Hematopoietic multipotent progenitor cell treated with erythropoietin and hydrocortisone succinate and interleukin-3 and kit ligand, for 6 days (in vitro differentiated cells): ENCODE measurements at regions not wholly inside any gene's neighbourhood (a gene's known extent, or its start where the extent isn't known, plus 50 kb on each side); places are given as distances from the start of the nearest gene placed in this dataset.
A peak's percentile ranks its signal among the peaks of the same experiment; 100 is the strongest.
"Not testable (repeated sequence)": the region's sequence is repeated elsewhere in the genome, so short reads cannot be mapped to it uniquely, and the experiment has no call there.

Experiments used
- DNase-seq: peaks from one replicate; pipeline ENCODE4 v3.0.0-alpha.2; 2015

DNA sequence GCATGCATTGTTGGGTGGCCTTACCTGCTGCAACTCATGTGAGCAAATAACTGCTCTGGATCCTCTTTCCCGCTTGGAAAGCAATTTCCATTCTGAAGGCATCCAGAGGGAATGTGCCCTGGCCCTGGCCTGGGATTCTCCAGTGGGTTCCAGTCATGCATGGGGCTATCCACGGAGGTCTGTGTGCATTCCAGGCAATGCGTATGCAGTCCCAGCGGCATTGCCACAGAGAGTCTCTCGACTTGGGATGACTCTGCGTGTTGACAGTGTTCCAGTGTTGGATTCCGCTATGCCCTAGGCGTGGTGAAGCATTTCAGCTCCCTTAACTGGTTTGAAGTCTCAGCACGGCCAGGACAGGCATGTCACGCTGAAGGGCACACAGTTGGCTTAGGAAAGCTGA lies 113.9 kb downstream of the SNRPN start:
- DNase-seq: no peak

DNA sequence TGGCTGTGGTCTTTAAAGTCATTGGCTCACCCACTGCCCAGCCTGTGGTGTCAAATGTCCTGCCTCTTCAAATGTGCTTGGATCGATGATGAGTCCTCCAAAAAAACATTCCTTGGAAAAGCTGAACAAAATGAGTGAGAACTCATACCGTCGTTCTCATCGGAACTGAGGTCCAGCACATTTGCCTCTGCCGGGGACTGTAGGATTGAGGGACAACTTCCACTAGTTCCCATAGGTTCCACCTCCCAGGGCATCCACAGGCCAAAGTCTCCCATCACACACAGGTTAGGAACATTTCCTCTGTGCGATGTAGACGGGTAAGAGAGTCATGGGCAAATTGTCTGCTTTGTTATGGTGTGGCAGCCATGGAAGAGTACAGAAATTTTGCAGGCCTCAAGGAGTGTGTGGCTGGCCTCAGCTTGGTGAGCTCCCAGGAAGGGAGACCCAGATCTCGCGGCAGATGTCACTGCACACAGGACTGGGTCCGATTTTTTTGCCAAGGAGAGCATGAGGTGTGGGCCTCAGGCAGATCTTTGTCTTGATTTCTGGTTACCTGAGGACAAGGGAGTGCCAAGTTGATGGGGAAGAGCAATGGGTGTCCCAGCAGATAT lies 115.7 kb downstream of the SNRPN start:
- no peak for DNase-seq

DNA sequence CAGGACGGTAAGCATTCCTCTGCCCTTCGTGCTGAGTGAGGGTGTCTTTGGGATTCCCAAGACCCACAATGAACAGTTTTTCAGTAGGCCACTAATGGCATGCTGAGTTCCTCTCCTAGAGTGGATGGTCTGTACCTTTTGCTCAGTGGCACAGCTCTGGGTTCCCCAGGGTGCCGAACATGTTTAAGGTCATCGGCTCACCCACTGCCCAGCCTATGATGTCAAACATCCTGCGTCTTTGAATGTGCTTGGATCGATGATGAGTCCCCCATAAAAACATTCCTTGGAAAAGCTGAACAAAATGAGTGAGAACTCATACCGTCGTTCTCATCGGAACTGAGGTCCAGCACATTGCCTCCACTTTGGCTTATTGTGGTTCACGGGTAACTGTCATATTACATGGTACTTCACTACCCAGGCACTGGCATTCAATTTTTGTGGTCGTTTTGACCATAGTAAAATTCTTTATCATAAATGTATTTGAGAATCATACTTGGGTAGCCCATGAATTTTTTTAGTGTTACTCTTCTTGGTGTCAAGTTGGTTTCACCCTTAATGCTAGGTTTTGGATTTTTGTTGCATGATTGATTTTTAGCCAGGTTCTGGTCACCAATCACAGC lies 118.2 kb downstream of the SNRPN start:
- DNase-seq: no peak

DNA sequence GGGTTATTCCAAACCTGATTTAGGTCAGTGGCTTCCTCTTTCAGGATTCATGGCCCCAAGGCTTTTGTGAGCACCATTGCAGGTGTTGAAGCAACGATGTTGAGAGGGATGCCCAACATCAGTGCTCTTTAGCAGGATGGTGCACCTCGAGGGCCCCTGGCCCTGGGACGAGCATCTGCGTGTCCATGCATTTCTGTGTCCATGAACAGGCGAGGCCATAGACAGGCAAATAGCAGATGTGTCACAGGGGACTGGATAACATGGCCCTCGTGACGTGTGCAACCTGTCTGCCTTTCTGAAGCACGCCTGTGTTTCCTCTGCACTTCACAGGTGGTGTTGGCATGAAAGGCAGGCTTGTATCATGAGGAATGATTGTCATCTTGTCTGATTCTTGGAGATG lies 132.3 kb downstream of the SNRPN start:
- no peak for DNase-seq

DNA sequence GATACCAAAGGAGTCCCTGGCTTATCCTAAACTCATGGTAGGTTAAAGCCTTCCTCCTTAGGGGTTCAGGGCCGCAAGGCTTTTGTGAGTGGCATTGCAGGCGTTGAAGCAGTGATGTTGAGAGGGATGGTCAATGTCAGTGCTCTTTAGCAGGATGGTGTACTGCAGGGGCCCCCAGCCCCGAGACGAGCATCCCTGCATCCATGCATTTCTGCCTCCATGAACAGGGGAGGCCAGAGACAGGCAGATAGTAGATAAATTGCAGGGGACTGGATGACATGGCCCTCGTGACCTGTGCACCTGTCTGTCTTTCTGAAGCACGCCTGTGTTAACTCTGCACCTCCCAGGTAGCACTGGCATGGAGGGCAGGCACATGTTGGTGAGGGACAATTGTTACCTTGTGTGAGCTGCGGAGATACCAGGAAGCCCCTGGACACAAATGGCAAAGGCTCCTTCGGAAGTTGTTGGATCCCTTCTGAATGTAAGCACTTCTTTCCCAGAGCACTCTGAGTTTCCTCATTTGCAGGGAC lies 133.5 kb downstream of the SNRPN start:
- DNase-seq: no peak

DNA sequence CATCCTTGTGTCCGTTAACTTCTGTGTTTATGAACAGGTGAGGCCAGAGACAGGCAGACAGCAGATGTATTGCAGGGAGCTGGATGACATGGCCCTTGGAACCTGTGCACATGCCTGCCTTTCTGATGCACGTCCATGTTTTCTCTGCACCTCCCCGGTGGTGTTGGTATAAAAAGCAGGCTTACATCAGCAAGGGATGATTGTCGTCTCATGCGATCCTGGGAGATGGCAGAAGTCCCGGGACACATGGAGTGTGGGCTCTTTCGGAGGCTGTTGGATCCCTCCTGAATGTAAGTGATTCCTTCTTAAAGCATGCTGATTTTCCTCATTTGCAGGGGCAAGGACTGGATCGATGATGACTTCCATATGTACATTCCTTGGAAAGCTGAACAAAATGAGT lies 134.8 kb downstream of the SNRPN start:
- DNase-seq: no peak

DNA sequence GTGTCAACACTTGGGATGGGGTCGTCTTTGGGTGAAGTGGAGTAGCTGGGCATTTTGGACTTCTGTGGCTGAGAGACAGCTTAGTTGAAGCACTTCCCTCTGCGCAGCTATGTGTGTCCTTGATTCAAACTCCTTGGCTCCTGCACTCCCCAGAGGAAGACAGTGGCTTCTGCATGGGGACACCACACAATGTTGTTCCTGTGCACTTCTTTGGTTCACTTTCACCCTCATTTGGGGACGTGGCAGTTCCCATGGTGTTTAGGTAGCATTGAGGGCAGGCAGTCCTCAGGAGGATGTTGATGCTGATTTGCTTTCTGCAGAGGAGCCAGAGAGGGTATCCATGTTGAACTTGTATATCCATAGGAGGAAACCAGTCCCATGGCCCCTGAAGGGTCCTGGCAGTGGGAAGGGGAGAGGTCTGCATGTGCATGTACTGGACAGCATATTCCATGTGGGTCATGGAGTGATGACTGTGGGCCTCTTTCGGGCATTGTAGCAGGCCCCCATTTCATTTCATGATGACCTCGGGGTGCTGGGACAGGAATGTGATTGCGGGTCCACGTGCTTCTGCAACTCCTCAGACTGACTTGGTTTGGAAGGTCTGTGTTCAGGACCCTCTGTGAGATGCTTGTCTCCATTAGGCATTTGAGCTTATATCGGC lies 135.4 kb downstream of the SNRPN start:
- DNase-seq: no peak

DNA sequence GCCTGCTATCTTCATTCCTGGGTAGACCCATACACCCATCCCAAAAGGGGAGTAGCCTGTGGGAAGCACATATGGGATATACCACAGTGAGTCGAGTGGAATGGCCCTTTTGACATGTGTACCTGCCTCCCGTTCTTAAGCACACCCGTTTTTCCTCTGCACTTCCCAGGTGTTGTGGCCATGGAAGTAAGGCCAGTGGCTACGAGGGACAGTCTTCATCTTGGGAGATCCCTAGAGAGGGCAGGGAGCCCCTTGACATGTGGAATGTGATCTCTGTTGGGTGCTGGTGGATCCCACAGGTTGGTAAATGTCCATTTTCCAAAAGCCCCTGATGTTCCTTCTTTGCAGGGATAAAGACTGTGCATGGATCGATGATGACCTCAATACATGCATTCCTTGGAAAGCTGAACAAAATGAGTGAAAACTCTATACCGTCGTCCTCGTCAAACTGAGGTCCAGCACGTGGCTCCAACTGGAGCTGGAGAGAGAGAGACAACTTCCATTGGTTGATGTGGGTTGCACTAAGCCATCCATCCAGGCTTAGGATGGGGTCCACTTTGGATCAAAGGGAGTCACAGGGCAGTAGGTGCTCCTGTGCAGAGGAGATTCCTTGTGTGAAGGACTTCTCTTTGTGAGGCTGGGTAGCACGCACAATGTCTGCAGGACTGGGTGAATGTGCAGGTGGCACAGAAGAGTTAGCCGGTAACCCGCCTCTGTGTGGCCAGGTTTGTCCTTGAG lies 136.8 kb downstream of the SNRPN start:
- DNase-seq: no peak

DNA sequence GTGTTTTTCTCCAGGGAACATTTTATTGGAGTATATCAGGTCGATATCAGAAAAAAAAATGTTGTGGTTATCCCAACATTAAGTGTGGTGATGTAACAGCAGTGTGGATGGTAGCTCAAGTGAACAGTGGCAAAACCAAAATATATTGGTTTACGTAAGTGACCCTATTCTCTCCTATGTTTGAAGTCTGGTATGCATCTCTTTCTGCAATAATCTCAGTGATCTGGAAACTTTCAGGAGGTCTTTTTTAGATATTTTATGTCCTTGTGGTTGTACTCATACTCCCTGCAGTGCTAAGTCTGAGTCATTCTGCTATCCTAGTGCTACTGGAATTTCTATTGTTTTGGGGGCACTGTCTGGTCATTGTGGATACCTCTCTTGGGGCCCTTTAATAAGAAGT lies 137.9 kb downstream of the SNRPN start:
- no peak for DNase-seq

DNA sequence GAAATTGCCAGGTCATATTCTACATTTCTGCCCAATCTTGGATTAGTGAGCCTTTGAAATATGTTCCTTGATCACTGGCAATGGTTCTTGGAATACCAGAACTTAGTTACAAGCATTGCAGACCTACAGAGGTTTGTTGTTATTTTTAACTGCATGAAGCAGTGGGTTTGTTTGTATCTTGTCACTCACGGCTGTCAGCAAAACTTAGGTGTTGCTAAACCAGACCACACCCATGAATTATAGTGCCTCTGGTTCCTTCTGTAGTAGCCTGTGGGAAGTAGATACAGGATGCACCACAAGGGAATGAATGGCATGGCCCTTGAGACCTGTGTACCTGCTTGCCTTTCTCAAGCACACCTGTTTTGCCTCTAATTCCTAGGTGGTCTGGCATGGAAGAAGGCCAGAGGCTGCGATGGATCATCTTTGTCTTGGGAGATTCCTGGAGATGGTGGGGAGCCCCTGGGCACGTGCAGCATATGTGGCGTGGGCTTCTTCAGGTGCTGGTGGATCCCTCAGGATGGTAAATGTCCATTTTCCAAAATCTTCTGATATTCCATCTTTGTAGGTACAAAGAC lies 138.8 kb downstream of the SNRPN start:
- no peak for DNase-seq

DNA sequence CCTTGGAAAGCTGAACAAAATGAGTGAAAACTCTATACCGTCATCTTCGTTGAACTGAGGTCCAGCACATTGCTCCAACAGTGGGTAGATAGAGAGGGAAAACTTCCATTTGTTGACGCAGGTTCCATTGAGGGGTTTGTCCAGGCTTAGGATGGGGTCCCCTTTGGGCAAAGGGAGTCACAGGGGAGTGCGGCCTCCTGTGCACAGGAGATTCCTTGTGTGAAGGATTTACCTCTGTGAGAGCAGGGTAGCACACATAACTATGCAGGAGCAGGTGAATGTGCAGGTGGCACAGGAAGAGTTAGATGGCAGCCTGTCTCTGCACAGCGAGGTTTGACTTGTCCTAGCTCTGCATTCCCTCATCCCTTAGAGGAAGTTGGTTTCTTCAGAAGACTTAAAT lies 139.3 kb downstream of the SNRPN start:
- no peak for DNase-seq

DNA sequence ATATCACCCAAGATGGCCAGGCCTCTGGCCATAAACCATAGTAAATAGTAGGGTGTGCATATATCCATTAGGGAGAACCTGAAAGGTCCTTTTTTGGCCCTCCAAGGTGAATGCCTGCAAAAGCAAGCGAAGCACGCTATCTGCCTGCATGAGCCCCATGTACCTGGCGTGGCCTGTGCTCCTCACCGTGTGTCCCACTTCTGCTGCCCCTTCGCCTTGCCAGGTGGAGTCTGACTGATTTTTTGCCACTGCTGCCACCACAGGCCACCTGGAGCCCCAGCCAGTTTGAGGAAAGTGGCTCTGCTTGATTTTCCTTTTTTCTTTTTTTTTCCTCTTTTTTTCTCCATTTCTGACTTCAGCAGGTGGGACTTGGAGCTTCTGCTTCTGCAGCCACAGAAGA lies 139.7 kb downstream of the SNRPN start:
- no peak for DNase-seq

DNA sequence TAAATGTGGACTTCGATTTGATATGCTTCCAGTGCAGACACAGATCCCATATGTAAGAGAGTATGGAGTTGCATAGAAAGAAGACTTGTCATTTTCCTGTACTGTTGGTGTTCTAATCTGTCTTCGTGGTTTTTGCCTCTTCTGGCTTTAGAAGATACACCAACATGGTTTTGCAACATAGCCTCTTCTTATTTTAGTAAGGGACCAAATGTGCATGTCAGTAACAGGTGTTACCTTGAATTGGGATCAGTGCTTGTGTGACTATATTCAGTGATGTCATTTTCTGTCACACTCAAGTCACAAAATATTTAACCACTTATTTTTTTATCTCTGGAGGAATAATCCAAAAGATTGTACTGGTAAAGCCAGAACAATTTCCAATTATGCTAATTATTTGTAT lies 140.4 kb downstream of the SNRPN start:
- peak; percentile 3 for DNase-seq

DNA sequence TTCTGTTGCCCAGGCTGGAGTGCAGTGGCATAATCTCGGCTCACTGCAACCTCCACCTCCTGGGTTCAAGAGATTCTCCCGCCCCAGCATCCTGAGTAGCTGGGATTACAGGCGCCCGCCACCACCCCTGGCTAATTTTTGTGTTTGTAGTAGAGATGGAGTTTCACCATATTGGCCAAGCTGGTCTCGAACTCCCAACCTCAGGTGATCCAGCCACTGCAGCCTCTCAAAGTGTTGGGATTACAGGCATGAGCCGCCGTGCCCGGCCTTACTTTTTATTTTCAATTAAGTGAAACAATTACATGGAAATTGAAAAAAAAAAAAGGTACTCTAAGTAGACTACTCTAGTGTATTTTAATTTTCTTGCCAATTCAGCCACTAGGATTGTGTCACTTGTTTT lies 145.2 kb downstream of the SNRPN start:
- DNase-seq: not testable (repeated sequence)

DNA sequence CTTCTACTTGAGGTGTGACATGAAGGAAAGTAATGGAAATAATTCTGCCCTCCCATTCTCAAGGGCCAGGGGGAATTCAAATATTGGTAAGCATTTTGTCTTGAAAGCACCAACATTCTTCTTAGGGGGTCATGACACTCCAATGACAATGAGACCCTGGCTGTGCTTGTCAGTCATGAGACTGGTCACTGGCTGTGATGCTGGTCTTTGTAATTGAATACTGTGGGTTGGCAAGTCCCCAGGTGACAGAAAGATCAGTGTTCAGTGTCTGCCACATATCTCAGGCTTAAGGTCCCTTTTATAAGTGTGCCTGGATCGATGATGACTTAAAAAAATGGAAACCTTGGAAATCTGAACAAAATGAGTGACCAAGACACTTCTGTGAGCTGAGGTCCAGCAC lies 151.4 kb downstream of the SNRPN start:
- DNase-seq: no peak

DNA sequence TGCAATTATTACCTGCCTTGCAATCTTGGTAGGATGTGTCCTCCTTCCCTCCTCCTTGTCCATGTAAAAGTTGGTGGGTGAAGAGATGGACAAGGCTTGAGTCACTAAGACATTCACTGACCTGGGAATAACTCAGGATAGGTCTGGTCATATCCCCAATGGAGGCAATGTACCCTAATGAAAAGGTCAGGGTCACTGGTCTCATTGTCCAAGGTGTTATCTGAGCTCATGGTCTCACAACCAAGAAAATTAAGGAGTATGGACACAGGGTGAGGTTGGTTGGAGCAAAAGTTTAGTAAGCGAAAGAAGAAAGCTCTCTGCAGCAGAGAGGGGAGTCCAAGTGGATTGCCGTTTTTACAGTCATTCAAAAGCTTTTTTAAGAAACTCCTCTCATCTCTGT lies 179.0 kb downstream of the SNRPN start:
- no peak for DNase-seq

DNA sequence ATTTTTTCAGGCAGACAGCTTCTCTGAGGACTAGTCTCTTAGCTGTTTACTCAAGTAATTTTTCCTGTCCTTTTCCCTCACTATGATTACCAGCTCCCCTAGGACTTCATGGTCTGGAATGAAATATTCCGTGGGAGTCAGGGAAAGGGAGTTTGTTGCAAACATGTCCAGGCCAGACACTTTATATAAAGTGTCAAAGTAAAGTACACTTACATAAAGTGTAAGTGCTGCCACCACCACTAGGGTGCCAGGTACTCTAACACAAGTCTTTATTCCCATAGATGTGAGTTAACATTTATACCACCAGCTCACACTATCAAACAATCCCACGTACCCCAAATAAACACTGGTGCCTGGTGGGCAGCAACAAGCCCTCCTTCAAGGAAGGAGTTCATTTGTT lies 179.8 kb downstream of the SNRPN start:
- DNase-seq: no peak

DNA sequence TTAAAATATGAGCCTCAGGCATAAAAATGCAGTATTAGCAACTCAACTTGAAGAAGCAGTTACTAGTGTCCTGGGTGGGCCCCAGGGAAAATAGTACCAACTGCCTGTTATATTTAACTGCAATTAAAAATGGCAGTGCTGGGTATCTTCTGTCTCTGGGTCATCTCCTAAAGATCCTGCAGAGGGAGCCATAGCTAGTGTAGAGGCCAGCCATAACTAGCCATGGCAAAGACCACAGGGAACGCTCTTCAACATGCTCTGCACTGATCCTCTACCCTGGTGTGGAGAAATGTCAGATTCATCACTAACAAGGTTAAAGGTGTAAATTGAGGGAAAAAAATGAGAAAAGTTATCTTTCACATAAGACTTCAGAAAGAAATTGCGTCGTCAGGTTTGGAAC lies 181.3 kb downstream of the SNRPN start:
- peak; percentile 18 for DNase-seq

DNA sequence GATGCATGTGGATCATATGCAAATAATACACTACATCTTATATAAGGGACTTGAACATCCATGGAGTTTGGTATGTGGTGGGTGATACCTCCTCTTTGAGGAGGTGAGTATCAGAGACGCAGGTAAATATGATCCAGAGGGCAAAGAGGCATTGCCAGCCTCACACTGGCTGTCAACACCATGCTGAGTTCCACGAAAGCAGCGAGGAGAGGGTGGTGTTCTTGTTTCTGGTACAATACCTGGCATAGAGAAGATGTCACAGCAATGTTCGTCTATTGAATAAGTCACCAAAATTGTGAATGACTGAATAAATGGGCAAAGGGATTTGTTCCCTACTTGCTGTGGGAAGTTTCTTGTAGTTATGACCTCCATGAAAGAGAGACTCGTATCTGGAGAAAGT lies 182.2 kb downstream of the SNRPN start:
- no peak for DNase-seq

DNA sequence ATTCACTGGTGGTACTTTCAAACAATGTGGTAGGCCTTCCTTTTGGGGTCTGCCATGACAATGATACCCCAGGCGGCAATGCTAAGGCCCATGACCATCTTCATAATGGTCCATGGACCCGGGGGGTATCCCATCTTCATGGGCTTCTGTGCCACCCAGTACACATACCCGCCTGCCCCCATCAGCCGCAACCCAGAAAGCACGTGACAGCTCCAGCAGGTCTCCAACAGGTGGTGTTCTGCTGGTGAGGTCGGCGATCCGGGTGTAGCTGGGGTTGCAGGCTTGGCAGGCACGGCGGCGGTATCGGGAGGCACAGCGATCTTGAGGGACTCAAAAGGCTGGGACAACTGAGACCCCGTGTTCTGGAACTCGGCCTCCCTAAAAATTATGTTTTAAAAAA lies 214.5 kb downstream of the SNRPN start:
- DNase-seq: no peak

DNA sequence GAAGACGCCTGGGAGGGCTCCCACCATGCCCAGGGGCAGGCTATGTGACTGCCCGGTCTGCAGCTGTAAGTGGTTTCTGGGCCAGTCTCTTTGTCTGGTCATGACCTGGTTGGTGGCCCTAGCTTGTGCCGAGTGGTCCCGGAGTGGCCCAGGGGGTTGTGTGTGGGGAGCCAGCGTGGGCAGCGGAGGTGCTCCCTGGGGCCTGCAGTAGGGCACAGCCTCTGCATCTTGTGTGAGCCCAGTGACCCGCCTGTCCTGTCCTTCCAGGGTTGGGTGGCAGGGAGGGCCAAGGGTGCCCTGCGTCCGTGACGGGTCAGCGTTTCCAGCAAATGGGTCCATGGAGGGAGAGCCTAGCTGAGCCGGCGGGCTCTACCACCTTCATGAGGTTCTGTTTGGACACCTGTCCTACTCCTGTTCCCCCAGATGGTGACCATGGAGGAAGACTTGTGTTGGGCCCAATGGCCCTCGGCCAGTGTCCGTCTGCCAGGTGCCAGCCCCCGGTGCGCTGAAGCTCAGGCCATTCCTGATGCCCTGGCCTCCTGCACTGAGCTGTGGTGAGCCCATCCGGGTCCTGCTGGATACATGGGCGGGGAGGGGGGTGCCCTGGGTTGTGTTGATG lies 215.4 kb downstream of the SNRPN start:
- no peak for DNase-seq

DNA sequence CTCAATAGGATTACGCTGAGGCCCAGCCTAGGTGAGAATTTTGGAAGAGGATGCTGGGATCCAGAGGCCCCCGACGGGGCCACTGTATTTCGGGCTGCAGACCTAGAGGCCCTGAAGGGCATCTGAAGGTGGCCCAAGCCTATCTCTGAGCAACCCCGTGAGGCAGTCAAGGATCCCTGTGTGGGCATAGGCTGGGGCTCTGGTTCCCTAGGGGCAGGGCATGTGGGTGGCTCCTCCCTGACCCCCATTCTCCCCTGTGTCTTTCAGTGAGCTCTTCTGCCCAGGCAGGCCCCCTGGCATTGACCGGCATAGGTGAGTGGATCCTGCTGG lies 216.0 kb downstream of the SNRPN start:
- no peak for DNase-seq
